Stimulated activated CD4-positive, alpha-beta T cell treated with anti-CD3 and anti-CD28 coated beads, Interleukin-12 subunit alpha, Interleukin-12 subunit beta, amount 100 ng/mL, for 4 hours (primary cell): ENCODE measurements at regions not wholly inside any gene's neighbourhood (a gene's known extent, or its start where the extent isn't known, plus 50 kb on each side); places are given as distances from the start of the nearest gene placed in this dataset.
"Not testable (repeated sequence)": the region's sequence is repeated elsewhere in the genome, so short reads cannot be mapped to it uniquely, and the experiment has no call there.

Experiments used
- DNase-seq: peaks from one replicate; pipeline ENCODE4 v3.0.0-alpha.2; 2020

DNA sequence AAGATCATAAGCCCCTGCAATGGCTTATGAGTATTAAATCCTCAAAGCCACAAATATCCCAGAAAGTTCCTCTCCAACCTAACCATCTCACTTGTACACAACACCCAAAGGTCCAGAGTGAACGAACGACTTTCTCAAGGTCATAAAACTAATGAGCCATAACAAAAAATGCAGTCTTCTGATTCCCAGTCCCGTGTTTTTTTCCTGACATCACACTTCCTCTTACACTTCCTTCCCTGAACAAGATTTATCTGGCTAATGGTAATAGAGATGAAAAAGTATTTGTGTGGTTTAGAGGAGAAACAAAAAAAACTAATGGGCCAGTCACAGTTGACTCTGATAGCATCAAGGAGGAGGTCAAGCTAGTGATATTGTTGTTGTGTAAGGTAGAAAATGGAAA is 99.5 kb upstream of the KLHL13 start:
- no peak for DNase-seq

DNA sequence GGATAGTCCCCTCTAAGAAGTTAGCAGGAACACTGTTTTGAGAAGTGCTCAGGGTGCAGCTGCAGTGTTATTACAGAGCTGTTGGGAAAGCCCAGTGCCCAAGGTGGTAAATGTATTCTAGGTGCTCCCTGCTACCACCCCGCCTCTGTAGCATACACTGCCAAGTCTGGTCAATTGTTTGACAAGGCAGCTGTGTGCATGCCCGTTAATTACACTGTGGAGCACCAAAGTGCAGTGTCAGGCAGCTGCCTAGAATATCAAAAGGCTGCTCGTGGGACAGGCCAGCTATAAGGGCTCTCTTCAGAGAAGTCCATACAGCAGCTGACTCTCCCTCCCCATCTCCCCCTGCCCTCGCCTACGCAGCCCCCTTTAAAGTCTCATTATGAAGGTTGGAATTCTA is 99.9 kb upstream of the KLHL13 start:
- DNase-seq = no peak

GRCh38 chrX:118218079-118218478 is 101.5 kb upstream of the KLHL13 start:
- no peak for DNase-seq

- DNase-seq = no peak
Measured at GRCh38 chrX:118218940-118219339, 102.3 kb upstream of the KLHL13 start.

GRCh38 chrX:118219866-118220265 is 103.3 kb upstream of the KLHL13 start:
- DNase-seq = no peak

DNA sequence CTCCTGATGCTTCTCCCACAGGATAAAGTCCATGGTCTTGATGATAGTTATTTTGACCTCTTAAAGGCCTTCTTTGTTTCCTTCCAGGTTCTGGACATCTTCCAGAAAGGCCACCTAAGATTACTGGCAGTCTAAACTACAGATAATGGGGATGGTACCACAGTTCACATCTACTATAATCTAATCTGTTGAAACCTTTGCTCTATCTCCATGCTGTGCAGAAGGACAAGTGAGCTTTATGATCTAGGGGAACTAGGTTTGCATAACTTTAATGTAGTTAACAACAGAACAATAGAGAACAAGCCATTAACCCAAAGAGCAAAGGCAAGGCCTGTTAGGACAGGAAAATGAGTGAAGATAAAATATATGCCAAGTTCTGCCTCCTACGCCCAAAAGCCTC is 103.9 kb upstream of the KLHL13 start:
- no peak for DNase-seq

DNA sequence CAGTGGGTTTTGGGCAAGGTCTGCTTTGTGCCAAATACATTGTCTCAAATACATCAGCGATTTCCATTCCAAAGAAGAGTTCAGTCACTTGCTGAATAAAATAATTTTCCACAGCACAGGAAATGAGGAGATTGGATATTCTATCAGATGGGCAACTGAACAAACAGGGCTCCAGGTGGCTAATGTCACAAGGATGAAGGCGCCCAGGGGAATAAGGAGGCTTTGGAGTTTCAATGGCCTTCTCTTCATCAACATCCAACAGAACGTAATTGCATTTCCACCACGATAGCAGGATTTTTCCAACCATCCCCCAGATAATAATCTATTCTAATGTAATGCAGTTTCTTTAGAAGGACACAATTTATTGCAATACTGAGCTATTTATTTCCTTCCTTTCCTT is 104.7 kb upstream of the KLHL13 start:
- no peak for DNase-seq

GRCh38 chrX:118221733-118222132 is 105.1 kb upstream of the KLHL13 start:
- no peak for DNase-seq

GRCh38 chrX:118222421-118222820 is 105.8 kb upstream of the KLHL13 start:
- DNase-seq = no peak

DNA sequence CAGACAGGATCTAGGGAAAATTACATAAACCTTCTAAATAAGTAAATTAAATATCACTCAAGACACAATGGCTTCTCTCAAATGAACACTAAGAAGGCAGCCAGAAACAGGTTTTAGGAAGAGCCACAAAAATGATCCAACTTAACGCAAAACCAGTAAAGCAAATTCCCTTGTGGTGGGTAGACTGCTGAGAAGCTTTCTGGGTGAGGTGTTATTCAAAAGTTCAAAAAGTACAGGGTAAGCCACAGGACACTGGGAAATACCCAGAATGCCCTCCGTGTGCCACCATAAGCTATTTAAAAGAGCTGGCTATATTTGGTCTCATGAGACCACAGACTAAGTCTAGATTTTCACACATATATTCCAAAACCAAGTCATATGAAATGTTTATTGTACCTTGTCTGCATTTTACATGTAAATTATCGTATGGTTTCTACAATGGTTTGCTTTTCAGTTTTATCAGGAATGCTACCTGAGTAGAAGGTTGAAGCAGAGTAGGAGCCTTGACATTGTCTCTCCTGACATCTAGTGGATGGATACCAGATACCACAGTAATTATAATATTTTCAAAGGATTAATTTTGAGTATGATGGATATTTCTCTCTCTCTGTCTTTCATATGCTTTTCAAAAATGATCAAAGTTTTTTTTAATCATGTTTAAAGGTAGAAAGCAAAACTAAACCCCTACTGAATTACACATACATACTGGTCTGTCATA is 109.3 kb upstream of the KLHL13 start:
- DNase-seq = no peak

DNA sequence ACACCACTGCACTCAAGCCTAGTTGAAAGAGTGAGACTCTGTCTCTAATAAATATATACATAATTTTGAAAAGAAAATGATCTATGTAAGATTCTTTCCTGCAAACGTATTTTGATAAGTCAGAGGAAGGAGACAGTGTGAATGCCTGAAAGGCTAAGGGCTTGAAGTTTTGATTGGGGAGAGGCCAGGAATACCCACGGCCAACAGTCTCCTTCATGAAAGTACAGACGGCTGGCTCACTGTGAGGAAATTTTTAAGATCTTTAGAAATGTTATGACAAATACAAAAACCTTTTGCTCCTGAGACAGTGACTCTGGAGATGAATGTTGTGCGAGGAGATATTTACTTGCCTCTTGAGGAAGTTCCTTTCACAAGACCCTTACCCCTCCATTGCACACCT is 111.4 kb upstream of the KLHL13 start:
- DNase-seq = no peak

DNA sequence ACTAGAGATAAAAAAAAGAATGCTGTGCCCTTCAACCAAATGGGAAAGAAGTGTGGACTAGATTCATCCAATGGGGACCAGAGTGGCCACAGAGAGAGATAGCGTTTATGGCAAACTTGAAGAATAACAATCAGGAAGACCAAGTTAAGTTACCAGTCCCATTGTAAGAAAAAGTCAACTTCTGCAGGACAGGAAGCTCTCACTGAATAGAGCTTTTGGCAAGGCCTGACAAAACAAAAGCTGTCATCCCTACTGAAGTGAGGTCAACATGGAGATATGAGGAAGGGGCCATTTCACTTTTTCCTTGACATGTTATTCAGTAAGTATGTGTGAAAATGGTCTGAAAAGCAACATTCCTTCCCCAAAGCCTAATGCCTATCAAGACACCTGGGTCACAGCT is 111.8 kb upstream of the KLHL13 start:
- no peak for DNase-seq

DNA sequence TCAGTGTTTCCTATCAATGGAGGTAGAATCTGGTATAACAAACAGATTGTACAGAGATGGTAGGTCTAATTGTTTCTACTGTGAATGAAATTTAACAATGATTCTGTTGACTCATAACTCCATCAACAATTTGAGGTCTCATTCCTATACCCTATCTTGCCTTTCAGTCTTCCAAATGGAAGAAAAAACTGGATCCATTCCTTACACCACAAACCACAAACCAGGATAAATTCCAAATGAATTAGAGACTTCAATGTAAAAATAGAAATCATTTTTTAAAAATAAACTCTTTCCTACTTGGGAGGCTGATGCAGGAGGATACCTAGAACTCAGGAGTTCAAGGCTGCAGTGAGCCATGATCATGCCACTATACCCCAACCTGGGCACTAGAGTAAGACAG is 114.4 kb upstream of the WDR44 start:
- no peak for DNase-seq

- DNase-seq = no peak
Measured at GRCh38 chrX:118239178-118239870, 106.6 kb upstream of the WDR44 start.

GRCh38 chrX:118239913-118240698 is 105.8 kb upstream of the WDR44 start:
- no peak for DNase-seq

DNA sequence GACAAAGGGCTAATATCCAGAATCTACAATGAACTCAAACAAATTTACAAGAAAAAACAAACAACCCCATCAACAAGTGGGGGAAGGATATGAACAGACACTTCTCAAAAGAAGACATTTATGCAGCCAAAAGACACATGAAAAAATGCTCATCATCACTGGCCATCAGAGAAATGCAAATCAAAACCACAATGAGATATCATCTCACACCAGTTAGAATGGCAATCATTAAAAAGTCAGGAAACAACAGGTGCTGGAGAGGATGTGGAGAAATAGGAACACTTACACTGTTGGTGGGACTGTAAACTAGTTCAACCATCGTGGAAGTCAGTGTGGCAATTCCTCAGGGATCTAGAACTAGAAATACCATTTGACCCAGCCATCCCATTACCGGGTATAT is 98.9 kb upstream of the WDR44 start:
- DNase-seq = not testable (repeated sequence)

GRCh38 chrX:118249146-118249545 is 96.8 kb upstream of the WDR44 start:
- no peak for DNase-seq

GRCh38 chrX:118250445-118250844 is 95.5 kb upstream of the WDR44 start:
- DNase-seq = no peak

DNA sequence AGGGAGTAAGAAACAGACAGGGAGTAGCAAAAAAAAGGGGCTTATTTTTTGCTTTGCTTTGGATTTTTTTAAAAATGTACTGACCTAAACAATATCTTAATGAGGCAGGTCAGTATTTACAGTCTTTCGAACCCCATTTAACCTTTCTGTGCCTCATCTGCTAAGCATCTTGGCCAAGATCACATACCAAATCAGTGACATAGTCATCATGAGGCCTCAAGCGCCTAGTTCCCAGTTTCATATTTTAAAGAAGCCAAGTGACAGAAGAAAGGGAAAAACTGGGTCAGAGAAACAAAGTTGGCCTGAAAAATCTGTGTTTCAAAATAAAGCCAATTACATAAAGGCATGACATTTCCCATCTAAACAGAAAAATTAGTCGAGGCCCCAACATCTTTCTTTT is 94.6 kb upstream of the WDR44 start:
- no peak for DNase-seq

GRCh38 chrX:118252967-118253366 is 92.9 kb upstream of the WDR44 start:
- no peak for DNase-seq

DNA sequence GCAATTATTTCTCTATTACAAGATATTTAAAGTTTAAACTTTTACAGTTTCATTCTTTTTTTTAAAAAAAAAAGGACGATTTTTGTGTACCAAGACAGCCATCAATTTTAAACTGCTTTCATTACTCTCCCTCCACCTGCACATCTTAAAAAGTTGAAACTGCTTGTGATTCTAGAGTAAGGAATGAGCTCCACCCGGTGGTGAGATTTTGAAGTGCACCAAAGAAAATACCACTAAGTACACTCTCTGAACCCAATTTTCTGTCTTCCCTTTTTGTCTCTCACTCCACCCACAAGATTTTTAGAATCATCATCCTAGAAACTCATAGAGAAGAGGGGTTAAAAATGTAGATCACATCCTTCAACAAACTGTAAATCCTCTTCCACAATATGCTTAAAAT is 91.3 kb upstream of the WDR44 start:
- DNase-seq = peak; percentile 7

- no peak for DNase-seq
Measured at GRCh38 chrX:118255921-118256320, 90.0 kb upstream of the WDR44 start.

- no peak for DNase-seq
Measured at GRCh38 chrX:118257781-118258180, 88.1 kb upstream of the WDR44 start.

DNA sequence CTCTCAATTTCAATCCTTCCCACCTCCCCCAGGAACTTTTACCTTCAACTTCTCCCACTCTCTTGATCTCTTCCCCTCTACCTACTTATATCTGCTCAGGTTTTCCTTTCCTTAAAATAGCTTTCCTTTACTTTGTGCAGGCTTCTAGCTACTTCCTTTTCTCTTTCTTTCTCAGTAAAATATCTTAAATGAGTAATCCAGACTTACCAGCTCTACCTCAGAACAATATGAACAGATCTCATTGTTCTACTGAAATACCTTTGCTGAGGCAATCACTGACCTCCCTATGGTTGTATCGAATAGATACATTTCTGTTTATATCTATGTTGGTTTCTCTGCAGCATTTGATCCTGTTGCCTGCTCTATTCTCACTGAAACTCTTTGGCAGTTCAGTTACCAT is 86.7 kb upstream of the WDR44 start:
- no peak for DNase-seq
